Activated T-cell treated with anti-CD3 and anti-CD28 coated beads, Interleukin-2, amount 50 U/mL, for 72 hours (primary cell): ENCODE measurements at regions not wholly inside any gene's neighbourhood (a gene's known extent, or its start where the extent isn't known, plus 50 kb on each side); places are given as distances from the start of the nearest gene placed in this dataset.

Experiments used
- ATAC-seq, 2 donors: fragments of 150-1000 bp; cut with Tn5 transposase; replicated peaks in 1 of 2; 2 replicates each; pipeline ENCODE4 v1.10.0; 2021; ENCODE audit warnings: moderate library complexity in 2 of 2, mild to moderate bottlenecking in 1 of 2
- DNase-seq, 2 donors: peaks; one replicate each; pipeline ENCODE4 v3.0.0; 2021 to 2022; ENCODE audit warnings: mixed read lengths in 1 of 2
- H3K27ac Mint-ChIP-seq: one replicate; pipeline ENCODE4 v1.8.0; 2022; ENCODE audit warnings: mild to moderate bottlenecking, moderate library complexity, mixed read lengths
- H3K27me3 Mint-ChIP-seq: one replicate; pipeline ENCODE4 v1.8.0; 2022; ENCODE audit warnings: low read depth, mixed read lengths
- H3K36me3 Mint-ChIP-seq, 2 donors: one replicate each; pipeline ENCODE4 v1.8.0; 2022; ENCODE audit warnings: mixed read lengths in 2 of 2, mild to moderate bottlenecking in 1 of 2; ENCODE audit not compliant: insufficient read depth in 2 of 2
- H3K4me1 Mint-ChIP-seq: one replicate; pipeline ENCODE4 v1.8.0; 2022; ENCODE audit warnings: low read depth, mixed read lengths
- H3K4me3 Mint-ChIP-seq, 2 donors: one replicate each; pipeline ENCODE4 v1.8.0; 2022; ENCODE audit warnings: mild to moderate bottlenecking in 2 of 2, mixed read lengths in 2 of 2, moderate library complexity in 2 of 2
- H3K9me3 Mint-ChIP-seq, 2 donors: one replicate each; pipeline ENCODE4 v1.8.0; 2022; ENCODE audit warnings: mixed read lengths in 2 of 2

DNA sequence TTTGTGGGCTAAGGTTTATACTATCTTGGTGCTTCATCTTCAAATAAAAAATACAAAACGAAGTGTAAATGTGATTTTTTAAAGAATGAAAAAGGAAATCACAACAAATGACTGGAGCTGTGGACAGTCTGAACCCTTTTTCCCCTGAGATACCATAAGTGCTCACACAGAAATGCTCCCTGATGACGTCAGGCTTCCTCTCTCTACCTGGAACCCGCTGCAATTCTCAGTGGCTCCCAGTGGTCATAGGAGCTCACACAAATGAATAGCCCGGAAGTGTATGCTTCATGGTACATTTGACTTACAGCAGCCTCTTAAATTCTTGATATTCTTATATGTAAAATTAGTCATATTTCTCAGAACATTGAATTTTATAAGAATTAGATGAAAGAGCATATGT, 249.7 kb upstream of the GYPC start:
- Mint-ChIP-seq H3K4me1 (no peaks in the 10 kb centered on the region), H3K36me3 (no peaks in the 10 kb centered on the region), H3K9me3 (peaks cover 0 to 2% of the 10 kb centered on the region in 2 donors), H3K27me3 (peaks cover 66% of the 10 kb centered on the region), H3K4me3 (no peak overlapping the region), H3K27ac (no peak overlapping the region)
- no peak for ATAC-seq
- DNase-seq, result no peak

DNA sequence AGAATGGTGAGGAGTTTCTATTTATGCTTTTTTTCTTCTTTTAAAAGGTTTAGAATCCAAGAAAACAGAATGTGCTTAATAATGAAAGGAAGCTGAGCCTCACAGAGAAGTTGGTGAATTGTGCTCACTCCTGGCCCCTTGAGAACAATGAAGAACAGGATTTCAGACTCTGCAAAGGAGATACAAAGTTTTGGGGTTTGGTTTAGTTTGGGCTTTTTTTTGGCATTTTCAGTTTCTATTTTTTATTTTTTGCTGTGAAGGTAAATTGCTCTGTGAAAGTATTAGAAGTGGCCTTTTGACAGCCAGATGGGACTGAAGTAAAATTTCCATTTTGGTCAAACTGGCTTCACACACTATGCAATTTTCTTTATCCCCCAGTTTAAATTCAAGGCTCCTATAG, 247.3 kb upstream of the GYPC start:
- Mint-ChIP-seq H3K27ac (no peak overlapping the region), H3K9me3 (peaks cover under 1 to 2% of the 10 kb centered on the region in 2 donors), H3K27me3 (peaks cover 63% of the 10 kb centered on the region), H3K4me1 (peaks cover 18% of the 10 kb centered on the region), H3K36me3 (no peaks in the 10 kb centered on the region), H3K4me3 (no peak overlapping the region)
- ATAC-seq (no peak), DNase-seq (no peak)

DNA sequence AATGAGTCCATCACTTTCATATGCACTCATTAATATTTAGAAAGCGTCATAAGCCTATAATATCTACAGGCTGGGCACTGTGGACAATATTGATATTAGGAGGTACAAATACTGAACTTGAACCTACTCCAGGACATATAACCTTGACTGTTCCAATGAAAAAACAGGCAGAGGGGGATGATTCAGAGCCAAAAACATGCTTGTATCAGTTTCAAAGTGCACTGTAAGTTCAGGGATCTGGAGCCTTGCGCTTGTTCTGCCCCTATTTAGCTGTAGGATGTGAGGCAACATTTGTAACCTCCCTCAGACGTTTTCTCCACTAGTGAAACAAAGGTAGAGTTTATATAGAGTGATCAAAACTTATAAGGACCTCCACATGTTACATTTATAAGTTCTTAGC, 246.1 kb upstream of the GYPC start:
- no peak for ATAC-seq
- no peak overlapping the region for H3K27ac Mint-ChIP-seq
- H3K36me3 Mint-ChIP-seq, result no peaks in the 10 kb centered on the region
- H3K4me3 Mint-ChIP-seq, result no peak overlapping the region
- H3K4me1 Mint-ChIP-seq, result peaks cover 19% of the 10 kb centered on the region
- peaks cover 72% of the 10 kb centered on the region for H3K27me3 Mint-ChIP-seq
- H3K9me3 Mint-ChIP-seq, result peaks cover 0 to 2% of the 10 kb centered on the region in 2 donors
- DNase-seq, result no peak

DNA sequence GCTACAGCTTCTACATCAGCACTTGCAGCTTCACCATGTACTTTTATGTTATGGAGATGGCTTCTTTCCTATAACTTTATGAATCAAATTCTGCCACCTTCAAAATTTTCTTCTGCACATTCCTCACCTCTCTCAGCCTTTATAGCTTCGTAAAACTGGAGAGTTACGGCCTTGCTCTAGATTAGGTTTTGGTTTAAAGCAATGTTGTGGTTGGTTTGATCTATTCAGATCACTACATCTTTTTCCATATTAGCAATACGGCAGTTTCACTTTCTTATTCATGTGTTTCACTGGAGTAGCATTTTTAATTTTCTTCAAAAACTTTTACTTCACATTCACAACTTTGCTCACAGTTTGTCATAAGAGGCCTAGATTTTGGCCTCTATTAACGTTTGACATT, 242.9 kb upstream of the GYPC start:
- Mint-ChIP-seq H3K36me3 (no peaks in the 10 kb centered on the region), H3K27me3 (peaks cover 42% of the 10 kb centered on the region), H3K4me1 (peaks cover 19% of the 10 kb centered on the region), H3K9me3 (peaks cover 0 to 2% of the 10 kb centered on the region in 2 donors), H3K27ac (no peak overlapping the region), H3K4me3 (peak overlapping the region; percentile 25 to 40)
- DNase-seq, result no peak
- ATAC-seq, result peak; percentile 95 to 99

DNA sequence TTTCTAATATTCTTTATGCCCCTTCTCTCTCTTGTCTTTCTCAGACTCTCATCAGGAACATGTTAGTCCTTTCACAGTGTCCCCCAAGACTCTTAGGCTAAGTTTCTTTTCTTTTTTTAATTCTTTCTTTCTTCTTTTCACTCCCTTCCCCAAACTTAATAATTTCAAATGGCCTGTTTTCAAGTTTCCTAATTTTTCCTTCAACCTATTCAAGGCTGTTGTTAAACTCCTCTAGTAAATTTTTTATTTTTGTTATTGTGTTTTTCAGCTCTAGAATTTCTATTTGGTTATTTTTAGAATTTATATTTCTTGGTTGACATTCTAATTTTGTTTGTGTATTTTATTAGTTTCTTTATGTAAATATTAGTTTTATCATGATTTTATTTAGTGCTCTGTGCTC, 236.6 kb upstream of the GYPC start:
- Mint-ChIP-seq H3K36me3 (peaks cover 1 to 5% of the 10 kb centered on the region in 2 donors), H3K27ac (no peak overlapping the region), H3K9me3 (peaks cover 12 to 13% of the 10 kb centered on the region in 2 donors), H3K27me3 (peaks cover 2% of the 10 kb centered on the region), H3K4me3 (no peak overlapping the region), H3K4me1 (no peaks in the 10 kb centered on the region)
- ATAC-seq (no peak), DNase-seq (no peak)

DNA sequence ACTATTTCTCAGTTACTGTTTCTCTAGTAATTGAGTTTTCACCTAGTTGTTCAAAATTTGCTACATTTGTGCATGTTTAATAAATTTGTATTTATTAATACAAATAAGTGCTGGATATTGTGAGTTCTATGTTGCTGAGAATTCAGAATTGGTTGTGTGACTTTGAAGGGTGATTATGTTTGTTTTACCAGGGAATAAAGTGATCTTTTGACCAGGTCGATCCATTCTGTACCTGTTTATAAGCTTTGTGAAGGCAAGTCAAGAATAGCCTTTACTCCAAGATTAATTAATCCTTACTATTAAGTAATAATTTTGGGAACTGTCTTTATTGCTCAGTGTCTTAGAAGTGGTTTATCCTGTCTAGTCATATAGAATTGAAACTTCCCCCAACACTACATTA, 230.0 kb upstream of the GYPC start:
- Mint-ChIP-seq H3K4me3 (no peak overlapping the region), H3K27ac (no peak overlapping the region), H3K36me3 (no peaks in the 10 kb centered on the region), H3K4me1 (no peaks in the 10 kb centered on the region), H3K9me3 (peaks cover 5% of the 10 kb centered on the region in 2 donors), H3K27me3 (peaks cover 27% of the 10 kb centered on the region)
- no peak for ATAC-seq
- no peak for DNase-seq

DNA sequence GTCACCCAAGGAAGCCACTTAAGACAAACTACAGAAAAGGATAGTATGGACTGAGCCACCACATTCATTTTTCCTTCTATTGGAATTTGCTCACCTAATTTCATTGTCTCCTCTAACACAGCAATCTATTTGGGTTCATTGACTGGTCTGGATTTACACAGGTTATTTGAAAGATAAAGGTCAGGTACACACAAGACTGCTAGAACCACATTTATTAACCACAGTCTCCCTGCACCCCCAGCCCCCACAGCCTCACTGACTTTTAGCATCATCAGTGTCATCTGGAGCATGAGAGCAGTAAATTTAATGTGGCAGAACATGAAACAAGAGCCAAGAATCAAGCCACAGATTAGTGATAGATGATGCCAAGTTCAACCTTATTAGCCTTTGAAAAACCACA, 226.9 kb upstream of the GYPC start:
- no peak for ATAC-seq
- Mint-ChIP-seq H3K27ac (no peak overlapping the region), H3K9me3 (no peaks in the 10 kb centered on the region)

DNA sequence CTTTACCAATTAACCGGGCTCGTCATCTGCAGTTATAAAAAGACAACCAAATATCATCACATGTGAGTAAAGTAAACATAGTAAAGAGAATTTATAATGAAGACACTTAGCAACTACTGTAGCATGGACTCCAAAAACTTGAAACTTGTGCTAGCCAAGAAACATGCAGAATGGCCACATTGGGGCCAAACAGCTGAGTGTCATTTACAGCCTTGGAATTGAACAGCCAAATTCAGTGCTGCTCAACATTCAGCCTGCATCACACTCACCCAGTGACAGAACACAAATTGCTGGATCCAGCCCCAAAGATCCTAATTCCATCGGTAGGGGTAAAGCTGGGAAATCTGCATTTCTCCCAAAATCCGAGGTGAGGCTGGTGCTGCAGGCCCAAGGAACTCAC, 224.8 kb upstream of the GYPC start:
- Mint-ChIP-seq H3K4me1 (no peaks in the 10 kb centered on the region), H3K27ac (no peak overlapping the region), H3K9me3 (no peaks in the 10 kb centered on the region), H3K27me3 (peaks cover 39% of the 10 kb centered on the region), H3K4me3 (no peak overlapping the region), H3K36me3 (no peaks in the 10 kb centered on the region)
- no peak for ATAC-seq
- DNase-seq, result no peak

More for the DNA sequence above, 226.9 kb upstream of the GYPC start:
- no peak for DNase-seq
- Mint-ChIP-seq H3K4me1 (no peaks in the 10 kb centered on the region), H3K4me3 (no peak overlapping the region), H3K36me3 (no peaks in the 10 kb centered on the region), H3K27me3 (peaks cover 40% of the 10 kb centered on the region)

DNA sequence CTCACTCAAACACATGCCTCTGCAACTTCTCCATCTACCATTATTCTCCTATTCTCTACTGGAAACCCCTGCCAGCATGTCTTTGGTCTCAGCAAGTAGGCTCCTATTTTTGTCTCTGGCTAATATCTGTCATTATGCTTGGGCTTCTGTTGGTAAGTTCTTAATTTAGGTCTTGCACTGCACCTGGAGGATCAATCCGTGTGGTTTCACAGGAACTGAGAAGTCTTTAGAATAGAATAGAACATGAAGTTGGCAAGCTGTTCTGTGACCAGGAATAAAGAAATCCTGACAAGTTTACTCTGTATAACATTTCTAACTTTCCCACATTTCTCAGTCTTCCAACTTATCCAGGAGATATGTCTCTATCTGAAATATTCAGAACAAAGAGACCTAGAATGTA, 219.5 kb upstream of the GYPC start:
- peaks cover 18% of the 10 kb centered on the region for H3K27me3 Mint-ChIP-seq
- no peaks in the 10 kb centered on the region for H3K4me1 Mint-ChIP-seq
- no peak overlapping the region for H3K27ac Mint-ChIP-seq
- H3K4me3 Mint-ChIP-seq, result no peak overlapping the region
- no peaks in the 10 kb centered on the region for H3K36me3 Mint-ChIP-seq
- no peak for DNase-seq
- no peaks in the 10 kb centered on the region for H3K9me3 Mint-ChIP-seq
- no peak for ATAC-seq

DNA sequence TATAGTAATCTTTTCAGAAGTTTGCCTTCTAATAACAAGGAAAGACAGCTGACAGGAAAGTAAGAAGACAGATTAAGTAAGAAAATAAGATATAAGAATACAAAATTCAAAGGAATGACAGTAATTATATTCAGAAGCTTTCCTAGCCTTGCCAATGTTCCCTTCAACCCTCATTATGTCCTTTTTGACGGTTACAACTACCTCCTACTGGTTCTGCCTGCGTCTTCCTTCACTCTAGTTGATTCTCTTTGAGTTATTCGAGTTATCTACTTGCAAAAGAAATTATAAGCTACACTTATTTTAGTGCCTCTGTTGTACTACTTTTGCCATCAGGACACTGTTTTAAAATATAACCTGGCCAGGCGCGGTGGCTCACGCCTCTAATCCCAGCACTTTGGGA, 218.9 kb upstream of the GYPC start:
- Mint-ChIP-seq H3K9me3 (no peaks in the 10 kb centered on the region), H3K27me3 (peaks cover 18% of the 10 kb centered on the region), H3K27ac (no peak overlapping the region), H3K4me3 (no peak overlapping the region), H3K4me1 (no peaks in the 10 kb centered on the region), H3K36me3 (no peaks in the 10 kb centered on the region)
- DNase-seq (no peak), ATAC-seq (no peak)

DNA sequence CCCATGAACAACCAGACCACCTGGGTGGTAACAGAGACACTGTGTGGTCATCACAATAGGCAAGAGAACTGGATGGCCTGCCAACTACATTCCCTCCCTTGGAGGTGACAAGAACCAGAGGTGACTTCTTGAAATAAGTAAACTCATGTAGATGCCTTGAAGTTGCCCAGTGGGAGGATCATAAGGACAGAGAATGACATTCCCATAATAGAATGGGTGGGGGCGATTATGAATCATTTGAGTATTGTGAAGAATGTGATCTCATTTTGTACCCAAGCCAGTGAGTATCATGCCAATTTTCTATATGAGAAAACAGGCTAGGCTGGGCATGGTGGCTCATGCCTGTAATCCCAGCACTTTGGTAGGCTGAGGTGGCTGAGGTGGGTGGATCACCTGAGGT, 211.4 kb upstream of the GYPC start:
- no peak overlapping the region for H3K4me3 Mint-ChIP-seq
- no peak overlapping the region for H3K27ac Mint-ChIP-seq
- no peak for ATAC-seq
- H3K9me3 Mint-ChIP-seq, result no peaks in the 10 kb centered on the region
- no peaks in the 10 kb centered on the region for H3K36me3 Mint-ChIP-seq
- DNase-seq, result no peak
- H3K27me3 Mint-ChIP-seq, result peaks cover 12% of the 10 kb centered on the region
- H3K4me1 Mint-ChIP-seq, result no peaks in the 10 kb centered on the region

DNA sequence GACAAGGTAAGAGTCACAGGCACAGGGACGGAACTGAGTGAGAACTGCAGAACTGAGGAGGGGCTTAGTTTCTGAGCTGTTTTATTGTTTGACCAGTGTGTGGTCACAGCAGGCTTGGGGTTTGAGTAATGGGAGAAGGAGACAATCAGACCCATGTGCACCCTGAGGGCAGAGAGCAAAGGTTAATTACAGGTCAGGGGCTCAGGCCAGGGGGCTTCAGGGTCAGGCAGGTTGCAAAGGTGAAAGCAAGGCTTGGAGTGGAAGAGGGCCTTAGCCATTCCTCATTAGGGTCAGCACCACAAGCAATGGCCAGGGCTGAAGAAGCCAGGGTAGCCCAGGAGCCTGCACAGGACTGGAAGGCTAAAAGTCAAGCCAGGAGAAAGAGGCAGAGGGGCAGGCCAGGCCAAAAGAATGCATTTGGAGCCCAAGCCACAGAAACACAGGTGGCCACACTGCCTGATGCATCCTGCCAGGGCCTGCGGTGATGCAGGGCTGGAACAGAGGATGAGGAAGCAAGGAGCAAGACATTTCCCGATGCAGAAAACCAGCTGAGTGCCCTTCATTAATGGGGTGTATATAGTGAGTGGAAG, 209.8 kb upstream of the GYPC start:
- ATAC-seq (no peak), DNase-seq (no peak)
- no peak overlapping the region for H3K4me3 Mint-ChIP-seq
- no peaks in the 10 kb centered on the region for H3K9me3 Mint-ChIP-seq
- no peaks in the 10 kb centered on the region for H3K4me1 Mint-ChIP-seq
- no peak overlapping the region for H3K27ac Mint-ChIP-seq
- no peaks in the 10 kb centered on the region for H3K36me3 Mint-ChIP-seq
- H3K27me3 Mint-ChIP-seq, result peaks cover 3% of the 10 kb centered on the region

DNA sequence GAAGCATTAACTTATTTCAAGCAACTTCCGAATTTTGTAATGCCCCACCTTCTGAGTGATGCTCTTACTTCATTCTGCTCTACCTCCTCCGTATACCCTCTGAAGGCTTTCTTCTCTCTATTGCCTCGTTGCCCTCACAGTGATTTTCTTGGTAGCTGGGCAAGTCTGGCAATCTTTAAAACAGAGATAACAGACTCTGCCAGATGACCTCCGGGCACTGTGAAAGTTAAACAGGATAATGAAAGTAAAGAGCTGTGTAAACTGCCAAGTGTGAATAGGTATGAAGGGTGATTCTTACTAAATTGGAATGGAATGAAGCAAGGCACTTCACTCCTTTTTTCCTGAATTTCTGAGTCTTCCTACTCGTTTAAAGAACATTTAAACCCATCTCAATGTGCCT, 207.3 kb upstream of the GYPC start:
- Mint-ChIP-seq H3K4me3 (no peak overlapping the region), H3K27me3 (no peaks in the 10 kb centered on the region), H3K4me1 (no peaks in the 10 kb centered on the region), H3K36me3 (no peaks in the 10 kb centered on the region), H3K9me3 (no peaks in the 10 kb centered on the region), H3K27ac (no peak overlapping the region)
- no peak for DNase-seq
- no peak for ATAC-seq

DNA sequence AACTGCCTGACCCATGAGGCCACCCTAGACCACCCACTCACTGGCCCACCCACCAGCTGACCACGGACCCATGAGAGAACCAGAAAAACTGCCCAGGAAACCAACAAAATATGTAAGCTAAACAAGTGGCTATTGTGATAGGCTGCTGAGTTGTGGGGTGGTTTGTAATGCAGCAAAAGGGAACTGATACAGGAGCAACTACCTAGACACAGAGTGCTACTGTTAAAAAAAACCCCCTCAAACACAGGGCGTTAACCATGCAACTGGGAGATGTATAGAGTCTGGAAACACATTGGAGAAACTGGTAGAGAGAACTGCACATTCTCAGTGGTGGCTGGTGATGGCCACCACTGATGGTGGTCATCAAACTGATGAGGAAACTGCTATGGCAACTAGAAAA, 206.3 kb upstream of the GYPC start:
- Mint-ChIP-seq H3K27me3 (peaks cover 6% of the 10 kb centered on the region), H3K9me3 (no peaks in the 10 kb centered on the region), H3K27ac (no peak overlapping the region), H3K4me3 (no peak overlapping the region), H3K36me3 (peaks cover 0 to 2% of the 10 kb centered on the region in 2 donors), H3K4me1 (no peaks in the 10 kb centered on the region)
- DNase-seq (no peak), ATAC-seq (no peak)
